HG03103 (cell line): ENCODE measurements at regions not wholly inside any gene's neighbourhood (a gene's known extent, or its start where the extent isn't known, plus 50 kb on each side); places are given as distances from the start of the nearest gene placed in this dataset.
"Not testable (repeated sequence)": the region's sequence is repeated elsewhere in the genome, so short reads cannot be mapped to it uniquely, and the experiment has no call there.

Experiments used
- ATAC-seq: cut with Tn5 transposase; IDR thresholded peaks from one replicate; pipeline ENCODE4 v1.9.1; 2021; ENCODE audit warnings: low read depth; ENCODE audit not compliant: unreplicated experiment

DNA sequence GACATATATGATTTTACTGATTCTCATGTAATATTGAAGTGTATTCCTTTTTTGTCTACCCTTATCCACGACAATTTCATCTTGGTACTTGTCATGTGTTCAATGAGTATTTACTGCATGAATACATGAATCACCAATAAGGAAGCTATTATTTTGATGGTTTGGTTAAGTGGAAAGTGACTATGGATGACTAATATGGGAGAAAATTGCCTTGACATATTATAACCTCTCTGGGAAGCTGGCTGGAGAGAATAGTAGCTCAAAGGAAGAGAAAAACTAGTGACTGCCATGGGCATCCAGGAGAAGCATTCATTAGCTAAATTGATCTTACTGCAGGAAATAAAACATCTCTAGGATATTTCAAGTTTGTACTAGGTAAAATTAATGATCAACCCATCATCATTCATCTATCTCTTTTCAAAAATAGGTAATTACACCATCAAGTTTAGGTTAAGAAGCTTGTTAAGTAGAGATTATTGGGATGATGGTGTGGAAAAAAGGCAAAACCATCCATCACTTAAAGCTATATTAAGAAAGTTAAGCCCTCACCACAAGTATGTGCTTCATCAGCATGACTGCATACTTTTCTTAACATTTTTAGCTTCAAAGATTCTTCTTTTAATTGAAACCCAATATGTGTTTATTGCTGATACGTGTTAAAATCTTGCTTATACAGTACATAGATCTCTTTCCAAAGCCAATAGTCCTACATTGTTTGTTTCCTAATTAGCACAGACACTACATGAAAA lies 455.2 kb upstream of the ARPP21 start:
- no peak for ATAC-seq

DNA sequence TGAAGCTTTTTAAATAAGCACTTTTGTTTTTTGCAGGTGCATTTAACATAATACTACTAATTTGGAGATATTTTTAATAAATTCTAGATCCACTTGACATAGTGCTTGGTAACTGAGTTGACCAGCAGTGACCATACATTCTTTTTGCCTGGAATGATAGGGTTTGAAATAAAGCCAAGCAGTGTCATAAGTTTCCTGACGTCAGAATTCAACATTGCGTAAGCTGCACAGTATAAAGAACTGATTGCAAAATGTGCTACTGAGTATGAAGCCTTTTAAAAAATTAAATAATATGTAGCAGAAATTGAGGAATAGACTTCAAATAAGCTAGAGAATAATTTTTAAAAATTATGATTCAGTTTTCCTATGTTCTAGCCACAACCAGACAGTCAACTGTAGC lies 454.6 kb upstream of the ARPP21 start:
- ATAC-seq: no peak

DNA sequence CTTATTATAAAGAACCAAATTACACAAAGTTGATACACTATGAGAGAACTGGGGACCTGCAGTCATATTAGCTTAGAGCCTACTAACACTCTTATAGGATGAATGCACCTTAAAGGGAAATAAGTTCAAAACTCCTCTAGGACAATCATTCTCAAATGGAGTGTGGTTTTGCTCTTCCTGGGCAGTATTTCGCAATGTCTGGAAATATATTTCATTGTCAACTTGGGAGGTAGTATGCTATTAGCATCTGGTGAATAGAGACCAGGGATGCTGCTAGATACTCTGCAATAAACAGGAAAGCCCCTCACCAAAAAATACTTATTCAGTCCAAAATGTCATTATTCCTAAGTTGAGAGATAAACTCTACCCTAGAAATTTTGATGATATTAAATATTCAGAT lies 451.4 kb upstream of the ARPP21 start:
- no peak for ATAC-seq

DNA sequence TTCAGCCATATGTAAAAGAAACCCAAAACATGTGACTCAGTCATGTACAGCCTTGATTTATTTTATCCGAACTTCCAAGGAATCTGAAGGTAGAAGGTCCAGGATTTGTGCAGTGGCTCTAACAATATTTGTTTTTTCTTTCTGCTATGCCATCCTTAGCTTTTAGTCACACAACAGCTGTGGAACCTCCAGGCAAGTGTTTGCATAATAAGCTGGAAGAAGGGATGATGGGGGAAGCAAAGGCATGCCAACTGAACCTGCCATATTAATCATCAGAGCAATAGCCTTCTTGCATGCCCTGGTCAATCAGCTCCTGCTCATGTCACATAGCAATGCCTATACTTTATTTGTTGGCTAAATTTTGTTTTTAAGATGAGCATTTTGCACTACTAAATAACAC lies 444.7 kb upstream of the ARPP21 start:
- ATAC-seq: no peak

DNA sequence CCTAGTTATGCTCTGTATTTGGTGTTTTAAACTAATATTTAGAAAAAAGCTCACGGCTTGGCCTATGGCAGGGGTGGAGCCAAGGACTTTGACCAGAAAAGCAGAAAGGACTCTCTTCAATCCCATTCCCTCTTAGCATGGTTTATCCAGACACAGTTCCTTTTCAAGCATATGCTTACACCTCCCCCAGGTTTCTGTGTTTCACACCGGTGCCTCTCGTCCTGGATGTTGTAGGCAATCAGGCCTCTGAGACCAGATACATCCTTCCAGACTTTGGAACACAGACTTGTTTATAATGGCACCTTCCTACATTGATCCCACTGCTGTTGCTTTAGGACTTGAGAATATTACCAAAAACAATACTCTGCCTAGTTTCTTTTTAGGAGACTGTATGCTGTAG lies 440.5 kb upstream of the ARPP21 start:
- no peak for ATAC-seq

DNA sequence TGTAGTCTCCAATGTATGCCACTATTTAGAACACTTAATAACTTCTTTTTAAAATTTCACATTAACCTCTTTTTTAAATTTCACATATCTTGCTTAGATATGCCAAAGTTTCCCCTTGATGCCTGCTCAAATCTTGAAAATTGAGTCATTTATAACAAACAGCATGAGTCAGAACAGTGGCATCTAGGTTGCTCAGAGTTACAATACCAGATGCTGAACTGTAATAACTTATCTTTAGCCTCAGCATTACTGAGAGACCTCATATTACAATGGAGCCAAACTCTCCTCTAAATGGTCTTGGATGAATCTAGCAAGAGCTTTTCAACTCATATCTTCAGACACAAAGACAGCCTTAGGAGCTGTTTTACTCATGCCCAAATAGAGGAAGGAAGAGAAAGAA lies 439.3 kb upstream of the ARPP21 start:
- no peak for ATAC-seq

GRCh38 chr3:35201211-35201610 lies 438.1 kb upstream of the ARPP21 start:
- ATAC-seq: no peak

- no peak for ATAC-seq
These were observed 423.5 kb upstream of the ARPP21 start for GRCh38 chr3:35215525-35216500.

DNA sequence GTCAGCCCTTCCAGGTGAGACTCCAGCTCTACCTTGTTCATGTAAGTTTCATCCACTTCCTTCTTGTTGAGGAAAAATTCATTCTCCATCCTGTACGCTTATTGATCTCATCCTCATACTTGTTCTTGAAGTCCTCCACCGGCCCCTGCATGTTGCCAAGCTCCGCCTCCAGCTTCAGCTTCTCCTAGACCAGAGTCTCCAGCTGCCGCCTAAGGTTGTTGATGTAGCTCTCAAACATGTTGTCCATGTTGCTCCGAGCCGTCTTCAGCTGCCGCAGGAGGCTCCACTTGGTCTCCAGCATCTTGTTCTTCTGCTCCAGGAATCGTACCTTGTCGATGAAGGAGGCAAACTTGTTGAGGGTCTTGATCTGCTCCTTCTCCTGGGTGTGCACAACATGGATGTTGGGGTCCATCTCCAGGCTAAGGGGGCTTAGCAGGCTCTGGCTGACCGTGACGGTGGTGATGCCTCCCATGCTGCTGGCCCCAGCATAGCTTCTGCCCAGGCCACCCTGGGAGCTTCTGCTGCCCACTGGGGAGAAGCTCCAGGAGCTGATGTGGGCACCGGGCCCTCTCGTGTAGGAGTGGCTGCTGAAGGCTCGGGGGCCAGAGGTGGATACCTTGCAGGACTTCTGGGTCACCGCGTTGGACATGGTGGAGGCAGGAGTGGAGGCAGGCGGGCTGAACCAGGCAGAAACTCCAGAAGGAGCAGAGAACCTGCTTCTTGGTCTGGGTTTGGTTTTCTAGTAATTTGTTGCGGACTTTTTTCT lies 422.6 kb upstream of the ARPP21 start:
- ATAC-seq: no peak

DNA sequence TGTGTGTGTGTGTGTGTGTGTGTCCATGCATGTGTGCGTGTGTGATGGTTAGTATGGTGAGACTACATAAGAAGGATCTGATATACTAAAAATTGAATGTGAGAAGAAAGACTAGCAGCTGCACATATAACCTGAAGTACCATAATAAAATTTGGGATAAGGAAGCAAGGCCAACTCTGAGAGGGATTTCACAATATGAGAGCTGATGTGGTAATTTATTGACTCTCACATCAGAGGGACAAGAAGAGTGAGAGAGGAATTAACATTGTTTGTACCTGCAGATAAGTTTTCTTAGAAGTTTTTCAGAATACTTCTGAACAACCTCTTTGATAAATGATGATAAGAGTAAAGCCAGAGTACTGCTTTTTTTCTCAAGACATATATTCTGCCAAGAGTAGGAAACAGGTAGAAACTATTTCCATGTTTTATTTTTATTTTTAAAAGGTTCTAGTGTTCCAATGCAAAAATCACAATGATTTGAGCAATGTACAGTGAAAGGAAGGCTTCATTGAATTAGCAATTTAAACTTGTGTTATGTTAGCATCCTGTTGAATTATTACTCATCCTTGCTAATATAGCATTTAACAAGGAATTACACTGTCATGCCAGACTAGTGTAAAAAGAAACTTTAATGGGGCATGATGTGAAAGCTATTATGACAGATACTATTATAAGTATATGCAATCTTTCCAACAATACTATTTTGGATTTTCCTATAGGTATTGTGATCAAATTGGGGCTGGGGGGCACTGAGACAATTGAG lies 415.5 kb upstream of the ARPP21 start:
- ATAC-seq: no peak

DNA sequence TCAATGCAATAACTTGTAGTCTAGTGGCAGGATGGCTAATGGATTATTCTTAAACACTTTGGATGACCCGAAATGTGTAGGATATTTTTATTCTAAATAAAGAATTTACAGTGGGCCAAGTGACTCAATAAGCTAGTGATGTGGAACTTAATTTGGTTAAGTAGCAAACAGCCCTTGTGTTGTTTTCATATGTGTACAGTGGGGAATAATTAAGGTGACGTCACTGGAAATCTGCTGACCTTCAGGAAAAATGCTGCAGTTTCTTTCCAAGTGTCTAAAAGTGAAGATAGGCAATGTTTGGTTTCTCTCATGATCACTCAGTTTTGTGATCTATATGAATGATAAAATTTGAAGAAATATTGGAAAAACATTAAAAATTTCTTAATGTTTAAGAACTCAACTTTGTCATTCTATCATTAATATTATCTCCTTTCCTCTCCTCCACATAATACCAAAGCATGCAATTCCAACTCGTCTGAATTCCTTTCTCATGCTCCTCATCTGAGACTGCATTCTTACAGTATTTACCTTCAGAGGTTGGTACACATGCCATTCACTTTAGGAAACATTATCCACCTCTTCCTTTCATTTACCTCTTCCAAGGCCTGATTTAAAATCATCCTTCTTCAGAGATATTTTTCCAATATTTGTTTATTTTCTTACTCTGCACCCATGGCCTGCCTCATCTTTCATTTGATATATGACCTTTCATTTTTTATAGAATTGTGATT lies 414.6 kb upstream of the ARPP21 start:
- ATAC-seq: no peak

- ATAC-seq: no peak
These were observed 398.1 kb upstream of the ARPP21 start for GRCh38 chr3:35241236-35241635.

DNA sequence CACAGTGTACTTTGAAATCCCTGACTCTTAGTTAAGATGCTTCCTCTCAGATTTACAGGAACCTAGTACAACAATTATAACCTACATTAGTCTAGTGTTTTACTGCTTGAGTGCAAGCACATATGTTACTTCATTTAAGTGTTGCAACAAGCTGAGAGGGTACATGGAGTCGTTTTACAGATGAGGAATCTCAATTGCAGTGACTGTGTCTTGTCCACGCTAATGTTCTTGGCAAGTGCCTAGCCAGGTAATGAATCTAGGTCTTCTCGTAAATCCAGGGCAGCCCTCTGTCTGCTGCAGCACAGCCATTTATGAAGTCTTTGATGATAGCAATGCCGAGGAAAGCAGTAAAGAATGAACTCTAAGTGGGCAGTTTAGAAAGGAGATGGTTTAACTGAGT lies 384.4 kb upstream of the ARPP21 start:
- ATAC-seq: no peak

GRCh38 chr3:35257641-35258040 lies 381.7 kb upstream of the ARPP21 start:
- ATAC-seq: no peak

DNA sequence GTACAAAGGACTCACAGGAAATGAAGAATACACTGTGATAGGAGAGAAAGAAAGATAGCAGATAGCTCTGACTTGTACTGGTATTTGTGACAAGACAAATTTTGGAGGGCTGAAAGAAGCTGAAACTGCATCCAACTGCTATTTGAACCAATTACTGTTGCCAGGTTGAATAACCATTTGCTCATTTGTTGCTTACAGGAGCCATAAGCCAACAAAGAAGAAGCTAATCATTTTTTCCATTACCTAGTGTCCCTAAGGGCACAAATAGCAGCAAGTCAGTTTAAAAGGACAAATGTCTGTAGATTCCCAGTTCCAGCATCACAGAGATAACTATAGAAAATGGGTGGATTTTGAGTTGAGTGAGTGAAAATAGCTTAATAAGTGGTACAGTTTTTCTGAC lies 376.9 kb upstream of the ARPP21 start:
- ATAC-seq: no peak

GRCh38 chr3:35263477-35263876 lies 375.8 kb upstream of the ARPP21 start:
- ATAC-seq: no peak

- ATAC-seq: not testable (repeated sequence)
These were observed 373.3 kb upstream of the ARPP21 start for GRCh38 chr3:35266065-35266464.

DNA sequence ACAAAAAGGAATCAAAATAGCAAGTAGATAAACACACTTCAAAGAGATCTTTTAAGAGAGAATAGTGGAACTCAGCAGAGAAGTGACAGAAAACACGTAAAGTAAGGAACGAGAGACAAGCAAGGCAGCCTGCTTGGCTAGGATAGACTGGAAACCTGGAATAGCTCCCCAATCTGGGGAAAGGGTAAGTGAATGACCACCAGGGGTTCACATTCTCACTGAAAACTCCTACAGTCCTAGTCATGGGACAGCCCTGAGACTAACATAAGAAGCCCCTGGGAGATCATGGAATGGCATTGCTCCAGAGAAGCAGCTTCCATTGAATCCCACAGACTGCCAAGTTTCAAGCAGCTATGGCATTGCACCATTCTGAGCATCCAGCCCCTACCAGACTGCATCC lies 363.6 kb upstream of the ARPP21 start:
- no peak for ATAC-seq

GRCh38 chr3:35276568-35276967 lies 362.8 kb upstream of the ARPP21 start:
- no peak for ATAC-seq
